ENCODE measurements at regions not wholly inside any gene's neighbourhood (a gene's known extent, or its start where the extent isn't known, plus 50 kb on each side); places are given as distances from the start of the nearest gene placed in this dataset.

GRCh38 chr14:23804817-23805216, 148.8 kb upstream of the DHRS4 start:
- Histone ChIP-seq H3K27me3 (ENCODE audit: low read depth) (no peaks in the 10 kb centered on the region), H3K36me3 (no peaks in the 10 kb centered on the region), H3K4me1 (no peaks in the 10 kb centered on the region), H3K27ac (no peak overlapping the region), H3K4me3 (no peak overlapping the region), H3K9me3 (peaks cover 9% of the 10 kb centered on the region)
- no peak for TF ChIP-seq CTCF (IDR thresholded peaks at IDR 0.05)
- no peak for DNase-seq
- intact Hi-C loops (cut with DNase I), result no loop called here
- ATAC-seq, result no peak

GRCh38 chr14:23805761-23806160, 147.8 kb upstream of the DHRS4 start:
- intact Hi-C loops (cut with DNase I), result no loop called here
- Histone ChIP-seq H3K27ac (no peak overlapping the region), H3K36me3 (no peaks in the 10 kb centered on the region), H3K27me3 (ENCODE audit: low read depth) (no peaks in the 10 kb centered on the region), H3K9me3 (peaks cover 9% of the 10 kb centered on the region), H3K4me3 (no peak overlapping the region), H3K4me1 (no peaks in the 10 kb centered on the region)
- TF ChIP-seq CTCF (IDR thresholded peaks at IDR 0.05), result no peak
- no peak for ATAC-seq
- no peak for DNase-seq

- H3K27me3 ChIP-seq (ENCODE audit: low read depth), result no peaks in the 10 kb centered on the region
- intact Hi-C loops (cut with DNase I), result no loop called here
- no peaks in the 10 kb centered on the region for H3K36me3 ChIP-seq
- no peak overlapping the region for H3K4me3 ChIP-seq
- H3K9me3 ChIP-seq, result peaks cover 8% of the 10 kb centered on the region
- DNase-seq (no peak), ATAC-seq (no peak)
- H3K27ac ChIP-seq, result no peak overlapping the region
- no peaks in the 10 kb centered on the region for H3K4me1 ChIP-seq
- no peak for TF ChIP-seq CTCF (IDR thresholded peaks at IDR 0.05)
Measured at GRCh38 chr14:23814527-23815256, 138.9 kb upstream of the DHRS4 start.

GRCh38 chr14:23816371-23816770, 137.2 kb upstream of the DHRS4 start:
- H3K27ac ChIP-seq, result no peak overlapping the region
- H3K36me3 ChIP-seq, result no peaks in the 10 kb centered on the region
- no peak for DNase-seq
- TF ChIP-seq CTCF (IDR thresholded peaks at IDR 0.05), result no peak
- no peaks in the 10 kb centered on the region for H3K27me3 ChIP-seq (ENCODE audit: low read depth)
- H3K4me1 ChIP-seq, result no peaks in the 10 kb centered on the region
- ATAC-seq, result no peak
- H3K4me3 ChIP-seq, result no peak overlapping the region
- H3K9me3 ChIP-seq, result peaks cover 8% of the 10 kb centered on the region
- intact Hi-C loops (cut with DNase I), result no loop called here

GRCh38 chr14:23817164-23817767, 136.3 kb upstream of the DHRS4 start:
- H3K27me3 ChIP-seq (ENCODE audit: low read depth), result no peaks in the 10 kb centered on the region
- no peaks in the 10 kb centered on the region for H3K36me3 ChIP-seq
- ATAC-seq (no peak), DNase-seq (no peak)
- H3K4me3 ChIP-seq, result no peak overlapping the region
- no peaks in the 10 kb centered on the region for H3K4me1 ChIP-seq
- intact Hi-C loops (cut with DNase I), result no loop called here
- H3K27ac ChIP-seq, result no peak overlapping the region
- no peak for TF ChIP-seq CTCF (IDR thresholded peaks at IDR 0.05)
- H3K9me3 ChIP-seq, result peaks cover 8% of the 10 kb centered on the region

All from lower lobe of right lung (tissue), 2 donors.